Left lung (tissue), 4 donors: ENCODE measurements at regions not wholly inside any gene's neighbourhood (a gene's known extent, or its start where the extent isn't known, plus 50 kb on each side); places are given as distances from the start of the nearest gene placed in this dataset.

Source experiments
- ATAC-seq: fragments of 200-7000 bp; cut with Tn5 transposase; one replicate; pipeline ENCODE4 v1.9.1; 2020; ENCODE audit warnings: moderate library complexity
- DNase-seq, 4 donors: peaks; one replicate each; pipeline ENCODE4 v3.0.0-alpha.2; 2013 to 2020
- H3K27ac ChIP-seq, 2 donors: fragments of 200-600 bp; sonication (generic) in 1 of 2; one replicate each; pipeline versions ENCODE4 v1.5.0 to v1.8.0; 2020 to 2021
- H3K27me3 ChIP-seq, 2 donors: fragments of 200-600 bp; sonication (generic) in 1 of 2; one replicate each; pipeline versions ENCODE4 v1.5.0 to v1.8.0; 2020 to 2021
- H3K36me3 ChIP-seq, 2 donors: fragments of 200-600 bp; sonication (generic) in 1 of 2; one replicate each; pipeline versions ENCODE4 v1.5.0 to v1.8.0; 2020 to 2021
- H3K4me1 ChIP-seq, 2 donors: fragments of 200-600 bp; one replicate each; pipeline ENCODE4 v1.8.0; 2021
- H3K4me3 ChIP-seq, 2 donors: fragments of 200-600 bp; sonication (generic) in 1 of 2; one replicate each; pipeline versions ENCODE4 v1.5.0 to v1.8.0; 2020 to 2021; ENCODE audit warnings: mild to moderate bottlenecking in 1 of 2
- H3K9me3 ChIP-seq, 2 donors: fragments of 200-600 bp; sonication (generic) in 1 of 2; one replicate each; pipeline versions ENCODE4 v1.5.0 to v1.8.0; 2020 to 2021
- CTCF ChIP-seq, 2 donors: fragments of 200-600 bp; sonication (generic) in 1 of 2; IDR thresholded peaks; one replicate each; pipeline versions ENCODE4 v1.5.0 to v1.8.0; 2021; ENCODE audit warnings: antibody characterized with exemption in 2 of 2
- intact Hi-C, 2 donors: fragments of 100-400 bp; cut with DNase I; formaldehyde crosslinking; loops; one replicate each; pipeline versions ENCODE4 v1.11.2 to v1.14.2; 2022
- donor health status: DM: no; HTN: yes; CAD: no.
- donor health status: DM: no; HTN: no; CAD: no.

GRCh38 chr12:24023081-24023480 lies 73.6 kb upstream of the SOX5 start:
- ATAC-seq: no peak

GRCh38 chr12:24021164-24021502 lies 71.7 kb upstream of the SOX5 start:
- TF ChIP-seq CTCF (IDR thresholded peaks at IDR 0.05): no peak
- Histone ChIP-seq H3K36me3 (no peaks in the 10 kb centered on the region), H3K27me3 (no peaks in the 10 kb centered on the region), H3K4me3 (no peak overlapping the region), H3K27ac (no peak overlapping the region), H3K4me1 (no peaks in the 10 kb centered on the region), H3K9me3 (no peaks in the 10 kb centered on the region)
- ATAC-seq (no peak), DNase-seq (no peak)
- intact Hi-C loops: no loop called here

More at GRCh38 chr12:24023081-24023480, 73.6 kb upstream of the SOX5 start:
- no peaks in the 10 kb centered on the region for H3K27me3 ChIP-seq
- no peak overlapping the region for H3K27ac ChIP-seq
- H3K4me3 ChIP-seq: no peak overlapping the region
- TF ChIP-seq CTCF (IDR thresholded peaks at IDR 0.05): no peak
- DNase-seq: no peak
- intact Hi-C loops: no loop called here
- H3K4me1 ChIP-seq: no peaks in the 10 kb centered on the region
- no peaks in the 10 kb centered on the region for H3K9me3 ChIP-seq
- no peaks in the 10 kb centered on the region for H3K36me3 ChIP-seq

GRCh38 chr12:24020397-24021163 lies 71.1 kb upstream of the SOX5 start:
- ATAC-seq (no peak), DNase-seq (no peak)
- intact Hi-C loops: no loop called here
- H3K9me3 ChIP-seq: no peaks in the 10 kb centered on the region
- H3K27me3 ChIP-seq: no peaks in the 10 kb centered on the region
- H3K27ac ChIP-seq: no peak overlapping the region
- H3K4me1 ChIP-seq: no peaks in the 10 kb centered on the region
- no peak for TF ChIP-seq CTCF (IDR thresholded peaks at IDR 0.05)
- no peaks in the 10 kb centered on the region for H3K36me3 ChIP-seq
- no peak overlapping the region for H3K4me3 ChIP-seq

GRCh38 chr12:24015833-24016160 lies 66.3 kb upstream of the SOX5 start:
- Histone ChIP-seq H3K27me3 (no peaks in the 10 kb centered on the region), H3K9me3 (no peaks in the 10 kb centered on the region), H3K4me3 (no peak overlapping the region), H3K36me3 (no peaks in the 10 kb centered on the region), H3K4me1 (no peaks in the 10 kb centered on the region), H3K27ac (no peak overlapping the region)
- TF ChIP-seq CTCF (IDR thresholded peaks at IDR 0.05): no peak
- intact Hi-C loops: no loop called here
- ATAC-seq (no peak), DNase-seq (no peak)

- intact Hi-C loops: no loop called here
- Histone ChIP-seq H3K27me3 (no peaks in the 10 kb centered on the region), H3K27ac (no peak overlapping the region), H3K36me3 (no peaks in the 10 kb centered on the region), H3K4me1 (no peaks in the 10 kb centered on the region), H3K4me3 (no peak overlapping the region), H3K9me3 (no peaks in the 10 kb centered on the region)
- no peak for DNase-seq
- no peak for ATAC-seq
- no peak for TF ChIP-seq CTCF (IDR thresholded peaks at IDR 0.05)
These were observed 65.7 kb upstream of the SOX5 start for GRCh38 chr12:24014915-24015832.
